MM.1S (cell line): ENCODE measurements at regions not wholly inside any gene's neighbourhood (a gene's known extent, or its start where the extent isn't known, plus 50 kb on each side); places are given as distances from the start of the nearest gene placed in this dataset.

ENCODE experiments used
- EZH2 ChIP-seq: fragments of 300-600 bp; sonication (generic); optimal IDR thresholded peaks from 2 replicates; pipeline ENCODE3; 2017; ENCODE audit warnings: low read depth, mild to moderate bottlenecking, antibody characterized with exemption, low read length, mixed read lengths
- EZH2phosphoT487 ChIP-seq: fragments of 300-600 bp; sonication (generic); IDR thresholded peaks from 2 replicates; pipeline ENCODE4 v1.6.1; 2018; ENCODE audit warnings: antibody characterized with exemption, low read length
- TF ChIP-seq, protein P1 (sequence below): fragments of 300-600 bp; sonication (generic); IDR thresholded peaks from 2 replicates; pipeline ENCODE4 v1.5.1; 2016; ENCODE audit warnings: antibody characterized with exemption, low read length, mixed read lengths

DNA sequence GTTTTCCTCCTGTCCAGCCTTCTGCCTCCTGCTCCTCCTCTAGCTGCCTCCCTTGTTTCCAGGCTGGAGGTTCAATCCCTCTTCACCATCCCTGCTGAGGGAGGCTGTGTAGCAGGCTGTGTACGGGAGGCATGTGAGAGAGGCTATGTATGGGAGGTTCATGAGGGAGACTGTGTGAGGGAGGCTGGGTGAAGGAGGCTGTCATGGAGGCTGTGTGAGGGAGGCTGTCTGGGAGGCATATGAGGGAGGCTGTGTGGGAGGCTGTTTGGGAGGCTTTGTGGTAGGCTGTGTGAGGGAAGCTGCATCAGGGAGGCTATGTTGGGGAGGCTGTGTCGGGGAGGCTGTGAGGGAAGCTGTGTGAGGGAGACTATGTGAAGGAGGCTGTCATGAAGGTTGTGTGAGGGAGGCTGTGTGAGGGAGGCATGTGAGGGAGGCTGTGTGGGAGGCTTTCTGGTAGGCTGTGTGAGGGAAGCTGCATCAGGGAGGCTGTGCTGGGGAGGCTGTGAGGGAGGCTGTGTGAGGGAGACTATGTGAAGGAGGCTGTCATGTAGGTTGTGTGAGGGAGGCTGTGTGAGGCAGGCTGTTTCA, 123.7 kb upstream of the RNF32 start:
- TF ChIP-seq, protein P1, sequence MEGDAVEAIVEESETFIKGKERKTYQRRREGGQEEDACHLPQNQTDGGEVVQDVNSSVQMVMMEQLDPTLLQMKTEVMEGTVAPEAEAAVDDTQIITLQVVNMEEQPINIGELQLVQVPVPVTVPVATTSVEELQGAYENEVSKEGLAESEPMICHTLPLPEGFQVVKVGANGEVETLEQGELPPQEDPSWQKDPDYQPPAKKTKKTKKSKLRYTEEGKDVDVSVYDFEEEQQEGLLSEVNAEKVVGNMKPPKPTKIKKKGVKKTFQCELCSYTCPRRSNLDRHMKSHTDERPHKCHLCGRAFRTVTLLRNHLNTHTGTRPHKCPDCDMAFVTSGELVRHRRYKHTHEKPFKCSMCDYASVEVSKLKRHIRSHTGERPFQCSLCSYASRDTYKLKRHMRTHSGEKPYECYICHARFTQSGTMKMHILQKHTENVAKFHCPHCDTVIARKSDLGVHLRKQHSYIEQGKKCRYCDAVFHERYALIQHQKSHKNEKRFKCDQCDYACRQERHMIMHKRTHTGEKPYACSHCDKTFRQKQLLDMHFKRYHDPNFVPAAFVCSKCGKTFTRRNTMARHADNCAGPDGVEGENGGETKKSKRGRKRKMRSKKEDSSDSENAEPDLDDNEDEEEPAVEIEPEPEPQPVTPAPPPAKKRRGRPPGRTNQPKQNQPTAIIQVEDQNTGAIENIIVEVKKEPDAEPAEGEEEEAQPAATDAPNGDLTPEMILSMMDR = no peak
- TF ChIP-seq EZH2 (no peak), EZH2phosphoT487 (no peak)
